C4-2B (cell line): ENCODE measurements at regions not wholly inside any gene's neighbourhood (a gene's known extent, or its start where the extent isn't known, plus 50 kb on each side); places are given as distances from the start of the nearest gene placed in this dataset.

Source experiments
- CTCF ChIP-seq: fragments of 450-650 bp; conservative IDR thresholded peaks from 2 replicates; pipeline ENCODE4 v1.5.1; 2017; ENCODE audit warnings: mild to moderate bottlenecking
- ZFX ChIP-seq: fragments of 450-650 bp; IDR thresholded peaks from 2 replicates; pipeline ENCODE4 v1.6.1; 2017

GRCh38 chr2:172297531-172297930 is 129.9 kb upstream of the ITGA6 start:
- TF ChIP-seq CTCF: no peak
- TF ChIP-seq ZFX: no peak
